HG03159 (cell line): ENCODE measurements at regions not wholly inside any gene's neighbourhood (a gene's known extent, or its start where the extent isn't known, plus 50 kb on each side); places are given as distances from the start of the nearest gene placed in this dataset.

Experiments
- ATAC-seq: cut with Tn5 transposase; IDR thresholded peaks from one replicate; pipeline ENCODE4 v1.9.1; 2021; ENCODE audit warnings: mild to moderate bottlenecking, moderate library complexity; ENCODE audit not compliant: unreplicated experiment

GRCh38 chr13:105346141-105346775, 1189.2 kb downstream of the EFNB2 start:
- ATAC-seq = no peak

GRCh38 chr13:105345730-105346129, 1189.7 kb downstream of the EFNB2 start:
- ATAC-seq = no peak

DNA sequence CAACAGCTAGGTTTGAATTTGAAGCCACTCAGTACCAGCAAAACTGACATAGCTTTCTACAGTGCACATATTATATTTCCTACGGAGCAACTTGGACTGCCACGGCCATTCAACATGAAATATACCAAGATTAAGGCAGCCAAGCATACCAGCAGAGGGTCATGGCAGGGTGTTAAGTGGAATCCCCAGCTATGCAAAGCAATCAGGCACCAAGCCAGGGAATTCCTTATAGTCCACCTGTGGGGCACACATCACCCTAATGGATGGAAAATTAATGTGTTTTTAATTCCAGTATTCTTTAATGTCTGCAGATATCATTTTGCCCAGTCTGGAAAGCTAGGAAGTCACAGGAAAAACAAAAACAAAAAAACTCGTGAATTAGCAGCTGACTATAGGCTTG, 1190.3 kb downstream of the EFNB2 start:
- ATAC-seq = no peak

- ATAC-seq = no peak
Measured at GRCh38 chr13:105343134-105343806, 1192.2 kb downstream of the EFNB2 start.

- ATAC-seq = no peak
Measured at GRCh38 chr13:105342281-105342820, 1193.1 kb downstream of the EFNB2 start.

GRCh38 chr13:105341758-105342157, 1193.7 kb downstream of the EFNB2 start:
- no peak for ATAC-seq

DNA sequence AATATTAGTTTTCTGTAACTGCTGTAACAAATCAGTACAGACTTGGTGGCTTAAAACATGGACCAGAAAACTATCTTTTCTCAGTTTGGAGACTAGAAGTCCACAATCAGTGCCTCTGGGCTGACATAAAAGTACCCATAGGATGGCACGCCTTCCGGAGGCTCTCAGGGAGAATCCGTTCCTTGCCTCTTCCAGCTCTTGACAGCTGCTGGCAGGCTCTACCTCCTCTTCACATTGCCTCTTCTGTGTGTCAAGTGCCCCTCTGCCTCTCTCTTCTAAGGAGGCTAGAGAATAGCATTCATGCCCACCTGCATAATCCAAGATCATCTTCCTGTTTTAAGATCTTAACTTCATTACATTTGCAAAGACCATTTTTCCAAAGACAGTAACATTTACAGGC, 1194.2 kb downstream of the EFNB2 start:
- no peak for ATAC-seq

GRCh38 chr13:105340061-105340606, 1195.3 kb downstream of the EFNB2 start:
- no peak for ATAC-seq

DNA sequence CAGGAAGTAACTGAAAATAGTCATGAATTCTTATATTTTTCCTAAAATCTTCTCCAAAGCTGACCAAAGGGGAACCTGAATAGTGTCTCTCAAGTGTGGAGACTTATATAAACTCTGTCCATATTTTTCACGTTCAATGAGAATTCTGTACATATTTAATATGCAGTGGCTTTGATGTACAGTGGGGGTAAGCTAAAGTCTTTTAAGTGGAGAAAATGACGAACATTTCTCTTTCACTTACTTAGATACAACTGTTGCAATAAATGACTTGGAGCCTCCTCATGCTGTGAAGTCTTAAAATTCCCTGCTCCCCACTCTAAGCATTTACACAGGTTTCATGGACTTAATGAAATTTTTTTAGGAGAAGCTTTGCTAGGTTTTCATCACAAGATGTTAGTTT, 1196.7 kb downstream of the EFNB2 start:
- ATAC-seq = no peak

DNA sequence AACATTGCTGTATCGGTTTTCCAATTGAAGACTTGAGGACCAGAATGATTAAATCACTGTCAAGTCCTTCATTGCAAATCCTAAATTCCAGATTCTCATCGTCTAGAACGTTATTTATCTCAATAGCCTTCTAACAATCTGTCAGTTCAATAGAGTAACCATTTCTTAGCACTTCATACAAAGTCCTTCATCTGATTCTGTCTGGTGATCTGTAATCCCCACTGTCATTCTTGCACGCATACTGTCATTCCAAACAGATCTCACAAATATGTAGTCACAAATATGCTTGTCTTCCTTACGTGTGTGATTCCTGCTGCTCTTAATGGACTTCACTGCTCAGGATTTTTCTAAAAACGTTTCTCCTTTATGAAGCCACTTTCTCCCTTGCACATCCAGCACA, 1197.5 kb downstream of the EFNB2 start:
- no peak for ATAC-seq

DNA sequence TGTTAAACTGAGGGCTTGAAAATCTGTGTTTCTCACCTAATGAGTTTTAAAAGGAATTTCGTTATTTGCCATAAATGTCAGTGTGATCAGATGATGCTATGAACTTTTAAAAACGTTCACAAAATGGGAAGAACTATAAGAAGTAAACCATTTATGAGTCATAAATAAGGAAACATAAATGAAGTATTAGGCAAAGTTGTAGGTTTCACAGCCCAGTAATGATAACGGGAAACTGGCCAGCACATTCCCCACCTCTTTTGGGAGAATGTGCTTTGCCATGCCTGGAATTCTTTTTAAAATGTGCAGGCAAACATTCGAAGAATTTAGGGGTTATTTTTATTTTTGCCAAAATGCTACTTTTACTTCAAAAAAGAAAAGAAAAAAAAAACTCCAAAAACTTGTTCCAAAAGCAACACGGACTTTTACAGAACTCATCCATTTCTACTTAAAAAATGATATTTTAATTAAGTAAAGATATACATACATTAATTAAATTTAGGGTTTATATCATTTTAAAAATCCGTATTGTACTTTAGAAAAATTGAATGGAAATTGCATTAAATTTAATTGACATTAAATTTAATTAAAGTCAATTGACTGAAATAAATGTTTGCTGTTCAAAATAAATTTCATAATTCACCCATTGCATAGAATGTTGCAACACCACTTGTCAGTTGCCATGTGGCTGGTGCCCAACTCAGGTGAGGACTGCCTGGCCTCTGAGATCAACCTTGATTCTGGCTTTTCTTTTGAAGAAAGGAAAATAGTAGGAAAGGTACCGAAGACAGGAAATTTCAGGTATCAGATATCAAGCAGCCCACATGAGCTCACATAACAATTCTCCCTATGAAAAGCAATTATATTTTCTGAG, 1198.5 kb downstream of the EFNB2 start:
- ATAC-seq = no peak

- ATAC-seq = no peak
Measured at GRCh38 chr13:105334211-105334610, 1201.3 kb downstream of the EFNB2 start.

- ATAC-seq = no peak
Measured at GRCh38 chr13:105333416-105333815, 1202.0 kb downstream of the EFNB2 start.

DNA sequence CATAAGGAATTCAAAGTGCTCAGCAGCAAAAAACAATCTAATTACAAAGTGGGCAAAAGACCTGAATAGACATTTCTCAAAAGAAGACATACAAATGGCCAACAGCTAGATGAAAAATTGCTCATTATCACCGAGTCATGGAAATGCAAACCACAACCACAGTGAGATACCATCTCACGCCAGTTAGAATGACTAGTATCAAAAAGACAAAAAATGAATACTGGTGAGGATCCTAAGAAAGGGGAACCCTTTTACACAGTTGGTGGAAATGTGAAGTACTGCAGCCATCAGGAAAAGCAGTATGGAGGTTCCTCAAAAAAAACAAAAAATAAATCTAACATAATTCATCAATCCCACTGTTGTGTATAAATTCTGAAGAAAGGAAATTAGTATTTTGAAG, 1206.1 kb downstream of the EFNB2 start:
- ATAC-seq = no peak

GRCh38 chr13:105328212-105328611, 1207.2 kb downstream of the EFNB2 start:
- no peak for ATAC-seq

GRCh38 chr13:105327581-105328126, 1207.8 kb downstream of the EFNB2 start:
- ATAC-seq = no peak

DNA sequence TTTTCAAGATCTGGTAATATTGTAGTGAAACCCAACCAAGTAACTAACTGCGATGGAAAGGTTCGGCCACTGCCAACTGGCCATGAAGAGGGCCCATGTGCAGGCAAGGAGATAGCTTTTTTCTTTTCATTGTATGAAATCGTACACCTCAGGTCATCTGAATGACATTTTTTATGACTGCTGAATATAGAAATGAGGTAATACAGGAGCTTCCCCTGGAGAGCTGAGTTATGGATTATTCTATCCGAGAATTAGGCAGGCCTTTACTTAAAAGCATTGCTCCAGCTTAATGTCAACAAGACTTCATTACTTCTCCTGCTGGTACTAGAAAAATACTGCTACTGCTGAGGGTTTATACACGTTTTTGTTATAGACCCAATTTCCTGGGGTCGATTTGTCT, 1215.6 kb downstream of the EFNB2 start:
- no peak for ATAC-seq

GRCh38 chr13:105316731-105317130, 1218.7 kb downstream of the EFNB2 start:
- no peak for ATAC-seq

GRCh38 chr13:105312906-105313305, 1222.6 kb downstream of the EFNB2 start:
- no peak for ATAC-seq

DNA sequence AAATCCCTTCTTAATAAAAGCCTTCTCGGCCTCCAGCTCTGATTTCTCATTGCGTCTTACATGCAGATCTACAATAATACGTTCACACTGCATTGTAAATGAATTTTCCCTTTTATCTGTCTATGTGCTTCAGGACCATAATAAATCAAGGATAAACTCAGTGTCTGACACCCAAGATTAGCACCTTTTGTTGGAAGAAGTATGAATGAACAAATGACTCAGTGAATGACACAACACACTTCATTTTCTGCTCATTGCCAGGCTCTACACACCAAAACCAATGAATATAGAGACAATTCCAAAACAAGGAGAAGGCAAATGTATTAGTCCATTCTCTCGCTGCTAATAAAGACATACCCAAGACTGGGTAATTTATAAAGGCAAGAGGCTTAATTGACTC, 1224.4 kb downstream of the EFNB2 start:
- ATAC-seq = no peak

DNA sequence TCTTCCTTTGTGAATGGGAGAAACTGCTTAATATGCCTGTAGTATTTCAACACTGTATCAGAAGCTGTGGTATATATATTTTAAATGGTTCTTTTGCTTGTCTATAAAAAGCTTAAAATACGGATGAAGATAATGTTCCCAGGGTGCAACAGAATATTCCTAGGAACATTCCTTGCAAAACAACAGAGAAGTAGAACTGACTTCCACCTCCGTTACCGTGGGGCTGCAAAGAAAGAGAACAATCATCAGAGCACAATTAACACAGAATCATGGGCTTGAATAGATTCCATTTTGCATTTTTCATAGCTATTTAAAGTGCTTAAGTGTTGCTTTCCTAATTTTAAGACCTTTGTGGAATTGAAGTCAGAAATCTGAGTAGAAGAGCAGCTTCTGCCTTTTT, 1227.7 kb downstream of the EFNB2 start:
- ATAC-seq = no peak
